Bronchial epithelial cell (primary cell): ENCODE measurements at regions not wholly inside any gene's neighbourhood (a gene's known extent, or its start where the extent isn't known, plus 50 kb on each side); places are given as distances from the start of the nearest gene placed in this dataset.
A peak's percentile ranks its signal among the peaks of the same experiment; 100 is the strongest.

Source experiments
- DNase-seq: peaks from one replicate; pipeline ENCODE4 v3.0.0-alpha.2; 2010; ENCODE audit warnings: low read depth
- FAIRE-seq: peaks from 2 replicates; lab custom pipeline; 2011; peaks lifted over from hg19 to GRCh38; lab: Jason Lieb, UNC
- H3K27me3 ChIP-seq: 2 replicates; pipeline ENCODE4 v1.5.1; 2011; ENCODE audit warnings: low read length; ENCODE audit not compliant: control insufficient read depth, insufficient read depth
- H3K36me3 ChIP-seq: 2 replicates; pipeline ENCODE4 v1.5.1; 2011; ENCODE audit warnings: low read length; ENCODE audit not compliant: control insufficient read depth, insufficient read depth
- H3K4me3 ChIP-seq: 2 replicates; pipeline ENCODE4 v1.5.1; 2011; ENCODE audit warnings: mild to moderate bottlenecking, low read depth, low read length, control low read depth
- TF ChIP-seq, protein P1 (sequence below): IDR thresholded peaks from 2 replicates; pipeline ENCODE4 v1.5.1; 2011; ENCODE audit warnings: mild to moderate bottlenecking, moderate library complexity, low read length, control low read depth, inconsistent platforms; ENCODE audit not compliant: insufficient read depth, severe bottlenecking

DNA sequence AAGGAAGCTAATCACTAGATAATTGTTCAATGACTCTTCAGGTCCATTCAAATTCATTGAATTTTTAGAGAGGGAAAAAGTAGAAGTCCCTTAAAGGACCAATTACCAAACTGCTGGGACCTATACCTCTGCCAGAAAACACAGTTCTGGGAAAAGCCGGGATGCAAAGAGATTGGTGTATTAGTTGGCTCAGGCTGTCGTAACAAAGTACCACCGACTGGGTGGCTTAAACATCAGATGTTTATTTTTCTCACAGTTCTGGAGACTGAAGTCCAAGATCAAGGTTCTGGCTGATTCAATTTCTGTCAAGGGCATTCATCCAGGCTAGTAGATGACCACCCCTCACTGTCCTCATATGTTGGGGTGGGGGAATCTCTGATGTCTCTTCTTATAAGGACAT lies 177.1 kb upstream of the FSTL4 start:
- TF ChIP-seq, protein P1, sequence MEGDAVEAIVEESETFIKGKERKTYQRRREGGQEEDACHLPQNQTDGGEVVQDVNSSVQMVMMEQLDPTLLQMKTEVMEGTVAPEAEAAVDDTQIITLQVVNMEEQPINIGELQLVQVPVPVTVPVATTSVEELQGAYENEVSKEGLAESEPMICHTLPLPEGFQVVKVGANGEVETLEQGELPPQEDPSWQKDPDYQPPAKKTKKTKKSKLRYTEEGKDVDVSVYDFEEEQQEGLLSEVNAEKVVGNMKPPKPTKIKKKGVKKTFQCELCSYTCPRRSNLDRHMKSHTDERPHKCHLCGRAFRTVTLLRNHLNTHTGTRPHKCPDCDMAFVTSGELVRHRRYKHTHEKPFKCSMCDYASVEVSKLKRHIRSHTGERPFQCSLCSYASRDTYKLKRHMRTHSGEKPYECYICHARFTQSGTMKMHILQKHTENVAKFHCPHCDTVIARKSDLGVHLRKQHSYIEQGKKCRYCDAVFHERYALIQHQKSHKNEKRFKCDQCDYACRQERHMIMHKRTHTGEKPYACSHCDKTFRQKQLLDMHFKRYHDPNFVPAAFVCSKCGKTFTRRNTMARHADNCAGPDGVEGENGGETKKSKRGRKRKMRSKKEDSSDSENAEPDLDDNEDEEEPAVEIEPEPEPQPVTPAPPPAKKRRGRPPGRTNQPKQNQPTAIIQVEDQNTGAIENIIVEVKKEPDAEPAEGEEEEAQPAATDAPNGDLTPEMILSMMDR = no peak
- H3K27me3 ChIP-seq = peaks cover 4% of the 10 kb centered on the region
- DNase-seq = no peak
- no peak overlapping the region for H3K4me3 ChIP-seq
- H3K36me3 ChIP-seq = no peaks in the 10 kb centered on the region
- no peak for FAIRE-seq

DNA sequence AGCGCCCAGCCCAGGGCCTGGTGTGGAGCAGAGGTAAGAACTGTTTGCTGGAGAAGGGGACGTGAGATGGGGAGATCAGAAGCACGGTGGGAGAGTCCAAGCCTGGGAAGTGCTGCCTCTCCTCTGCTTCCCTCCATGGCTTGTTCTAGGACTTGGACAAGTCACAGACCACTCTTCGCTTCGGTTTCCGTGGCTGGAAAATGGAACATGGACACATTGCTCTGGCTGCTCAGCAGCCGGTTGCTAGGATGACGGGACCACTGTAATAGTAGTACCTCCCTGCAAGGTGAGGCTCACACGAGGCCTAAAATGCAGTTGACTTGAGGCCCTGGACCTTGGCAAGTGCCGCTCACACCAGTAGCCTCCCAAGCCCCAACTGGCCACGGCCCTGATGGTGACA lies 175.8 kb upstream of the FSTL4 start:
- H3K36me3 ChIP-seq = no peaks in the 10 kb centered on the region
- H3K27me3 ChIP-seq = no peaks in the 10 kb centered on the region
- FAIRE-seq (no peak), DNase-seq (no peak)
- TF ChIP-seq, protein P1 = no peak
- no peak overlapping the region for H3K4me3 ChIP-seq

DNA sequence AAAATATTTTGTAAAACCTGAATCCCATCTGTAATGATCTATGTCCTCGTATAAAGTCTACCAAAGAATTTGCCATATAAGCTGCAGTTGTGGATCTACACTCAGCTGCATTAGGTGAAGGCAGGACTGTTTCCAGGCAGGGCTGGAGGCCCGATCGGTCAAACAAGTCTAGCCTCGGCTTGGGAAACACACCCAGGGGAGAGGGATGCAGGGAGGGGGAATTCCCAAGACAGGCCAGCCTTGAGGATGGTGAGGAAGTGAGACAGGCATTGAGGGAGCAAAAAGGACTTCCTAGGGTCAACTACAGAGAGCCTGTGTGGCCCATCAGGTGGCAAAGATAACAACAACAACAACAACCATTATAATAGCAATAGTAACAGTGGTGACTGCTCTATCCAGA lies 174.1 kb upstream of the FSTL4 start:
- FAIRE-seq (no peak), DNase-seq (no peak)
- TF ChIP-seq, protein P1 = no peak

DNA sequence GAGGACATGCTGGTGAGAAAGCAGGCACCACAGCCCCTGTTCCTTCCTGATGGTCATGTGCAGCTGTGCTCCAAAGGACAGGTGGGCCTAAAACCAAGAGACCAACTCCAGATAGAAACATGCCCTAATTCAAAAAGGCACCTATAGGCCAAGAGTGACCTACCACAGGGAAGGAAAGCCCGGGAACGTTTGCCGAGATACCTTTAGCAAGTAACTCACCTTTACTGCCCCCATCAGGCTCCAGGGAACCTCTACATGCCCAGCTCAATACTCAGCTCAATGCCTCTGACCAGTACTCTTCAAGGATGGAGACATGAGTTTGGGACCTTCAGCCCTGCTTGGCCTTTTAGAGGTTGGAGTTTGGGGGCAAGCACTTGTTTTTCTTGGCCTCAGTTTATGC lies 172.8 kb upstream of the FSTL4 start:
- H3K36me3 ChIP-seq = no peaks in the 10 kb centered on the region
- no peak overlapping the region for H3K4me3 ChIP-seq
- H3K27me3 ChIP-seq = no peaks in the 10 kb centered on the region
- TF ChIP-seq, protein P1 = no peak
- FAIRE-seq = no peak
- DNase-seq = no peak

More for the DNA sequence above, 174.1 kb upstream of the FSTL4 start:
- H3K36me3 ChIP-seq = no peaks in the 10 kb centered on the region
- H3K27me3 ChIP-seq = no peaks in the 10 kb centered on the region
- no peak overlapping the region for H3K4me3 ChIP-seq

DNA sequence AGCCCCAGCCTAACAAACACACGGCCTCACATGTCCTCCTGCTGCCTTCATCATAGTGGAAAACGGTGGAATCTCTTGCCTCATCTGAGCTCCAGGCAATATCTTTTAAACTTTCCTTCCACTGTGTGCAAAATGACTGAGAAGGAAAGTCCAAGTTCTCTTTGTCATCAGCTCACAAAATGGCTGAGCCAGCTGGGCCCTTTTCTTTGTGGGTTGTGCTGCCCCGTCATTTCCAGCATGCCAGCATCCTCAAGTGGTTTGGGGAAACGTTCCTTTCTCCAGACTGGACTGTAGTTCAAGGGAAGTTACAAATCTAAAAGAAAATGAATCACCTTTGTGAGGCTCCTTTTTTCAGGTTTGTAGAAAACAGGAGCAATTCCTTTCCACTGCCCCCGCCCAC lies 171.1 kb upstream of the FSTL4 start:
- H3K27me3 ChIP-seq = no peaks in the 10 kb centered on the region
- no peaks in the 10 kb centered on the region for H3K36me3 ChIP-seq
- DNase-seq (no peak), FAIRE-seq (no peak)
- TF ChIP-seq, protein P1 = no peak
- H3K4me3 ChIP-seq = no peak overlapping the region

DNA sequence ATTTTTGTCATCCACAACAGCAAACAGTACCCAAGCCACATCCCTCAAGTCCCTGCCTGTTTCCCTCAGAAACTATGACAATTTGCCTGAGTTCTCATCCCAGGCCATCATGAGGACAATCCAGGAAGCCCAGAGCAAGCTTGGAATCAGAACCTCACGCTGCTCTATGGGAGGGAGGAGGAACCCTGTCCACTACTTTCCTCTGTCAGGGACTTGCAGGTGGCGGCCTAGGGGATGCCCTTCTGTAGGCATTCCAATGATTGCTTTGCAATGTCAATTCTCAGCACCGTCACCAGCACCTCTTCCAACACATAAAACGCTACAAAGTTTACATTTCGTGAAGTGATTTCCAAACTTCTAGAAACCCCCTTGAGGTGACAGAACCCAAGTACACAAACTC lies 170.4 kb upstream of the FSTL4 start:
- Histone ChIP-seq H3K4me3 (no peak overlapping the region), H3K27me3 (no peaks in the 10 kb centered on the region), H3K36me3 (no peaks in the 10 kb centered on the region)
- FAIRE-seq (peak; percentile 43), DNase-seq (no peak)
- TF ChIP-seq, protein P1 = no peak
